ENCODE measurements at regions not wholly inside any gene's neighbourhood (a gene's known extent, or its start where the extent isn't known, plus 50 kb on each side); places are given as distances from the start of the nearest gene placed in this dataset.

GRCh38 chr2:195395362-195395761, 261.7 kb upstream of the SLC39A10 start:
- DNase-seq: no peak

GRCh38 chr2:195392446-195393336, 264.3 kb upstream of the SLC39A10 start:
- no peak for DNase-seq

GRCh38 chr2:195390686-195391321, 266.2 kb upstream of the SLC39A10 start:
- DNase-seq: no peak

GRCh38 chr2:195388028-195388427, 269.0 kb upstream of the SLC39A10 start:
- no peak for DNase-seq

GRCh38 chr2:195382186-195382585, 274.8 kb upstream of the SLC39A10 start:
- no peak for DNase-seq

- DNase-seq: no peak
Observed at GRCh38 chr2:195370167-195370943, 286.7 kb upstream of the SLC39A10 start.

GRCh38 chr2:195369218-195369587, 287.8 kb upstream of the SLC39A10 start:
- no peak for DNase-seq

GRCh38 chr2:195368249-195369217, 288.5 kb upstream of the SLC39A10 start:
- no peak for DNase-seq

- DNase-seq: no peak
Observed at GRCh38 chr2:195367809-195368208, 289.2 kb upstream of the SLC39A10 start.

- DNase-seq: no peak
Observed at GRCh38 chr2:195364015-195364965, 292.7 kb upstream of the SLC39A10 start.

GRCh38 chr2:195363496-195363895, 293.5 kb upstream of the SLC39A10 start:
- DNase-seq: no peak

- DNase-seq: no peak
Observed at GRCh38 chr2:195360242-195360641, 296.8 kb upstream of the SLC39A10 start.

GRCh38 chr2:195359043-195359735, 297.8 kb upstream of the SLC39A10 start:
- DNase-seq: no peak

- DNase-seq: no peak
Observed at GRCh38 chr2:195356920-195357440, 300.0 kb upstream of the SLC39A10 start.

- no peak for DNase-seq
Observed at GRCh38 chr2:195356026-195356425, 301.0 kb upstream of the SLC39A10 start.

- no peak for DNase-seq
Observed at GRCh38 chr2:195352581-195352980, 304.4 kb upstream of the SLC39A10 start.

- DNase-seq: no peak
Observed at GRCh38 chr2:195343942-195344530, 313.0 kb upstream of the SLC39A10 start.

- DNase-seq: no peak
Observed at GRCh38 chr2:195343540-195343939, 313.5 kb upstream of the SLC39A10 start.

GRCh38 chr2:195342061-195342460, 315.0 kb upstream of the SLC39A10 start:
- DNase-seq: no peak

- DNase-seq: no peak
Observed at GRCh38 chr2:195338856-195339255, 318.2 kb upstream of the SLC39A10 start.
